ENCODE measurements at regions not wholly inside any gene's neighbourhood (a gene's known extent, or its start where the extent isn't known, plus 50 kb on each side); places are given as distances from the start of the nearest gene placed in this dataset.

DNA sequence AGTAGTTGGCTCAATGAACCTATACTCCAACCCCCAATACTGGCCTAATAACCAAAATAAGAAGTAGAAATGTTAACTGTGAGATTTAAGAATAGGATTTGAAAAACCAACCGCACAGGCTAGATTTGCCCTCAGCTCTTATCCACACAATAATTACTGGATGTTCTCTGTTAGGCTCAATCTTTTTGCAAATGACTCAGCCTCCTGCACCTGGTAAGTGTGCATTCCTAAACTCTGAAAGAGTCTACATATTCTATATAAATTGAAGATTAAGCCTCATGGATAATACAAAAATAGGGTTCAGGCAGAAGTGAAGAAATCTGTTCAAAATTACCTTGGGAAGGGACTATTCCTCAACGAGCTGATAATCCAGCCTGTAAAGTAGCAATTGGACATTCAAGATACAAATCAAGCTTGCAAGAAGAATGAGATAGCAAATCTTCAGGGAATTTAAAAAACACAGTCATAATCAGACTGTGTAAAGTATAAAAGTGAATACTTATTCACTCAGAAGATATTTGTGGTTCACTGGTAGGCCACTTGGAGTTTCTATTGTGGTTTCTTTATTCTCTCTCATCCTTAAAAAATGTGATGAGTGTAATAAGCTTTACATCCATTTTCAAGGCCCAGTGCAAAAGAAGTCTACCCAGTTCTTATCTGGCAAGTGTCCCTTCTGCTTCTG is 931.9 kb upstream of the SOX9 start:
- Histone ChIP-seq H3K79me2 (ENCODE audit: insufficient read depth, low read length) (no peaks in the 10 kb centered on the region), H3K4me2 (ENCODE audit: low read depth, low read length, poor library complexity, severe bottlenecking) (no peak overlapping the region), H3K4me3 (ENCODE audit: low read length, poor library complexity, severe bottlenecking) (no peak overlapping the region), H4K20me1 (ENCODE audit: insufficient read depth, low read length, poor library complexity, severe bottlenecking) (no peaks in the 10 kb centered on the region), H3K9me3 (ENCODE audit: insufficient read depth, low read depth, low read length) (no peaks in the 10 kb centered on the region), H3K4me1 (ENCODE audit: insufficient read depth, low read length, poor library complexity, severe bottlenecking) (no peaks in the 10 kb centered on the region), H3F3A (ENCODE audit: low read depth) (no peaks in the 10 kb centered on the region), H3K36me3 (ENCODE audit: insufficient read depth, low read length) (no peaks in the 10 kb centered on the region), H3K9me2 (replicated peaks; ENCODE audit: low read depth, low read length) (0 out of 2 replicates have a peak, but pooled peaks cover 4% of the 10 kb centered on the region), H2AFZ (ENCODE audit: low read length) (no peak overlapping the region), H3K27me3 (ENCODE audit: insufficient read depth, low read length, poor library complexity, severe bottlenecking) (no peaks in the 10 kb centered on the region), H3K9ac (ENCODE audit: low read depth, low read length, poor library complexity, severe bottlenecking) (no peak overlapping the region)
- no peak for TF ChIP-seq CTCF (conservative IDR thresholded peaks at IDR 0.05; ENCODE audit: low read length)

DNA sequence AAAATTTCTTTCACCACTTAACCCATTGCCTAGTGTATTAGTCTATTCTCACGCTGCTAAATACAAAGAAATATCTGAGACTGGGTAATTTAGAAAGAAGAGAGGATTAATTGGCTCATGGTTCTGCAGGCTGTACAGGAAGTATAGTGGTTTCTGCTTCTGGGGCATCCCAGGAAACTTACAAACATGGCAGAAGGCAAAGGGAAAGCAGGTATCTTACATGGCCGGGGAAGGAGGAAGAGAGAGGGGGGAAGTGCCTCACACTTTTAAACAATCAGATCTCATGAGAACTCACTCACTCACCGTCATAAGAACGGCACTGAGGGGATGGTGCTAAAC is 931.4 kb upstream of the SOX9 start:
- Histone ChIP-seq H2AFZ (ENCODE audit: low read length) (no peak overlapping the region), H3K36me3 (ENCODE audit: insufficient read depth, low read length) (no peaks in the 10 kb centered on the region)

GRCh38 chr17:71192039-71192555 is 928.7 kb upstream of the SOX9 start:
- no peaks in the 10 kb centered on the region for H3K27me3 ChIP-seq (ENCODE audit: insufficient read depth, low read length, poor library complexity, severe bottlenecking)
- H3K9ac ChIP-seq (ENCODE audit: low read depth, low read length, poor library complexity, severe bottlenecking) = no peak overlapping the region
- H3K9me2 ChIP-seq (replicated peaks; ENCODE audit: low read depth, low read length) = 0 out of 2 replicates have a peak, but pooled peaks cover 4% of the 10 kb centered on the region
- H3K4me1 ChIP-seq (ENCODE audit: insufficient read depth, low read length, poor library complexity, severe bottlenecking) = no peaks in the 10 kb centered on the region
- H3K36me3 ChIP-seq (ENCODE audit: insufficient read depth, low read length) = no peaks in the 10 kb centered on the region
- no peak for TF ChIP-seq EZH2phosphoT487 (IDR thresholded peaks at IDR 0.05; ENCODE audit: borderline replicate concordance)
- H4K20me1 ChIP-seq (ENCODE audit: insufficient read depth, low read length, poor library complexity, severe bottlenecking) = no peaks in the 10 kb centered on the region
- H3K4me3 ChIP-seq (ENCODE audit: low read length, poor library complexity, severe bottlenecking) = no peak overlapping the region
- no peak overlapping the region for H2AFZ ChIP-seq (ENCODE audit: low read length)
- H3F3A ChIP-seq (ENCODE audit: low read depth) = no peaks in the 10 kb centered on the region
- H3K4me2 ChIP-seq (ENCODE audit: low read depth, low read length, poor library complexity, severe bottlenecking) = no peak overlapping the region
- no peaks in the 10 kb centered on the region for H3K79me2 ChIP-seq (ENCODE audit: insufficient read depth, low read length)
- H3K9me3 ChIP-seq (ENCODE audit: insufficient read depth, low read depth, low read length) = no peaks in the 10 kb centered on the region

More for the DNA sequence above, 931.4 kb upstream of the SOX9 start:
- Histone ChIP-seq H3K9me3 (ENCODE audit: insufficient read depth, low read depth, low read length) (no peaks in the 10 kb centered on the region), H3K27me3 (ENCODE audit: insufficient read depth, low read length, poor library complexity, severe bottlenecking) (no peaks in the 10 kb centered on the region), H3K4me1 (ENCODE audit: insufficient read depth, low read length, poor library complexity, severe bottlenecking) (no peaks in the 10 kb centered on the region), H4K20me1 (ENCODE audit: insufficient read depth, low read length, poor library complexity, severe bottlenecking) (no peaks in the 10 kb centered on the region), H3F3A (ENCODE audit: low read depth) (no peaks in the 10 kb centered on the region), H3K79me2 (ENCODE audit: insufficient read depth, low read length) (no peaks in the 10 kb centered on the region), H3K9me2 (replicated peaks; ENCODE audit: low read depth, low read length) (0 out of 2 replicates have a peak, but pooled peaks cover 4% of the 10 kb centered on the region), H3K4me2 (ENCODE audit: low read depth, low read length, poor library complexity, severe bottlenecking) (no peak overlapping the region), H3K4me3 (ENCODE audit: low read length, poor library complexity, severe bottlenecking) (no peak overlapping the region), H3K9ac (ENCODE audit: low read depth, low read length, poor library complexity, severe bottlenecking) (no peak overlapping the region)
- TF ChIP-seq EZH2phosphoT487 (IDR thresholded peaks at IDR 0.05; ENCODE audit: borderline replicate concordance) = no peak
- no peak for TF ChIP-seq CTCF (conservative IDR thresholded peaks at IDR 0.05; ENCODE audit: low read length)

GRCh38 chr17:71192848-71193247 is 928.0 kb upstream of the SOX9 start:
- TF ChIP-seq EZH2phosphoT487 (IDR thresholded peaks at IDR 0.05; ENCODE audit: borderline replicate concordance) (no peak), CTCF (conservative IDR thresholded peaks at IDR 0.05; ENCODE audit: low read length) (no peak)
- no peaks in the 10 kb centered on the region for H3K4me1 ChIP-seq (ENCODE audit: insufficient read depth, low read length, poor library complexity, severe bottlenecking)
- no peak overlapping the region for H3K4me3 ChIP-seq (ENCODE audit: low read length, poor library complexity, severe bottlenecking)
- H3K9me2 ChIP-seq (replicated peaks; ENCODE audit: low read depth, low read length) = 0 out of 2 replicates have a peak, but pooled peaks cover 4% of the 10 kb centered on the region
- H3K79me2 ChIP-seq (ENCODE audit: insufficient read depth, low read length) = no peaks in the 10 kb centered on the region
- H3K36me3 ChIP-seq (ENCODE audit: insufficient read depth, low read length) = no peaks in the 10 kb centered on the region
- no peak overlapping the region for H2AFZ ChIP-seq (ENCODE audit: low read length)
- H3K9me3 ChIP-seq (ENCODE audit: insufficient read depth, low read depth, low read length) = no peaks in the 10 kb centered on the region
- H3K4me2 ChIP-seq (ENCODE audit: low read depth, low read length, poor library complexity, severe bottlenecking) = no peak overlapping the region
- no peaks in the 10 kb centered on the region for H3F3A ChIP-seq (ENCODE audit: low read depth)
- H3K27me3 ChIP-seq (ENCODE audit: insufficient read depth, low read length, poor library complexity, severe bottlenecking) = no peaks in the 10 kb centered on the region
- H3K9ac ChIP-seq (ENCODE audit: low read depth, low read length, poor library complexity, severe bottlenecking) = no peak overlapping the region
- no peaks in the 10 kb centered on the region for H4K20me1 ChIP-seq (ENCODE audit: insufficient read depth, low read length, poor library complexity, severe bottlenecking)

All from Loucy (cell line).